MM.1S (cell line): ENCODE measurements at regions not wholly inside any gene's neighbourhood (a gene's known extent, or its start where the extent isn't known, plus 50 kb on each side); places are given as distances from the start of the nearest gene placed in this dataset.
A peak's percentile ranks its signal among the peaks of the same experiment; 100 is the strongest.

Experiments
- DNase-seq: peaks from one replicate; pipeline ENCODE4 v3.0.0-alpha.2; 2015
- H2AFZ ChIP-seq: fragments of 300-600 bp; sonication (generic); 2 replicates; pipeline ENCODE4 v1.6.0; 2016; ENCODE audit warnings: antibody characterized with exemption, low read length
- H3F3A ChIP-seq: fragments of 300-600 bp; sonication (generic); 2 replicates; pipeline ENCODE4 v1.6.1; 2016; ENCODE audit warnings: mild to moderate bottlenecking, antibody characterized with exemption, low read length, moderate library complexity, mixed read lengths; ENCODE audit not compliant: insufficient read depth
- H3K27ac ChIP-seq: fragments of 300-600 bp; sonication (generic); 2 replicates; pipeline ENCODE4 v1.5.1; 2016; ENCODE audit warnings: mild to moderate bottlenecking, low read length
- H3K27me3 ChIP-seq: fragments of 300-600 bp; sonication (generic); replicated peaks from 2 replicates; pipeline ENCODE4 v1.6.0; 2016; ENCODE audit warnings: low read length; ENCODE audit not compliant: insufficient read depth
- H3K36me3 ChIP-seq: fragments of 300-600 bp; sonication (generic); replicated peaks from 2 replicates; pipeline ENCODE4 v1.6.1; 2016; ENCODE audit warnings: mild to moderate bottlenecking, low read length, mixed read lengths; ENCODE audit not compliant: insufficient read depth
- H3K4me1 ChIP-seq: fragments of 300-600 bp; sonication (generic); 2 replicates; pipeline ENCODE4 v1.6.1; 2016; ENCODE audit warnings: low read length, mixed read lengths
- H3K4me2 ChIP-seq: fragments of 300-600 bp; sonication (generic); 2 replicates; pipeline ENCODE4 v1.6.0; 2016; ENCODE audit warnings: low read depth, low read length
- H3K4me3 ChIP-seq: fragments of 300-600 bp; sonication (generic); 2 replicates; pipeline ENCODE4 v1.5.1; 2016; ENCODE audit warnings: low read length, mixed read lengths
- H3K79me2 ChIP-seq: fragments of 300-600 bp; sonication (generic); 2 replicates; pipeline ENCODE4 v1.6.1; 2016; ENCODE audit warnings: mixed run types, low read length, mixed read lengths
- H3K9ac ChIP-seq: fragments of 300-600 bp; sonication (generic); 2 replicates; pipeline ENCODE4 v1.6.1; 2016; ENCODE audit warnings: low read length, mixed read lengths
- H3K9me2 ChIP-seq: fragments of 300-600 bp; sonication (generic); replicated peaks from 2 replicates; pipeline ENCODE4 v1.6.1; 2016; ENCODE audit warnings: mild to moderate bottlenecking, low read length, mixed read lengths; ENCODE audit not compliant: insufficient read depth
- H3K9me3 ChIP-seq: fragments of 300-600 bp; sonication (generic); replicated peaks from 2 replicates; pipeline ENCODE4 v1.6.1; 2016; ENCODE audit warnings: mild to moderate bottlenecking, low read length, mixed read lengths; ENCODE audit not compliant: insufficient read depth
- H4K20me1 ChIP-seq: fragments of 300-600 bp; sonication (generic); 2 replicates; pipeline ENCODE4 v1.6.1; 2016; ENCODE audit warnings: mild to moderate bottlenecking, low read length, moderate library complexity, mixed read lengths; ENCODE audit not compliant: insufficient read depth
- EZH2 ChIP-seq: fragments of 300-600 bp; sonication (generic); optimal IDR thresholded peaks from 2 replicates; pipeline ENCODE3; 2017; ENCODE audit warnings: low read depth, mild to moderate bottlenecking, antibody characterized with exemption, low read length, mixed read lengths
- EZH2phosphoT487 ChIP-seq: fragments of 300-600 bp; sonication (generic); IDR thresholded peaks from 2 replicates; pipeline ENCODE4 v1.6.1; 2018; ENCODE audit warnings: antibody characterized with exemption, low read length
- TF ChIP-seq, protein P1 (sequence below): fragments of 300-600 bp; sonication (generic); IDR thresholded peaks from 2 replicates; pipeline ENCODE4 v1.5.1; 2016; ENCODE audit warnings: antibody characterized with exemption, low read length, mixed read lengths

DNA sequence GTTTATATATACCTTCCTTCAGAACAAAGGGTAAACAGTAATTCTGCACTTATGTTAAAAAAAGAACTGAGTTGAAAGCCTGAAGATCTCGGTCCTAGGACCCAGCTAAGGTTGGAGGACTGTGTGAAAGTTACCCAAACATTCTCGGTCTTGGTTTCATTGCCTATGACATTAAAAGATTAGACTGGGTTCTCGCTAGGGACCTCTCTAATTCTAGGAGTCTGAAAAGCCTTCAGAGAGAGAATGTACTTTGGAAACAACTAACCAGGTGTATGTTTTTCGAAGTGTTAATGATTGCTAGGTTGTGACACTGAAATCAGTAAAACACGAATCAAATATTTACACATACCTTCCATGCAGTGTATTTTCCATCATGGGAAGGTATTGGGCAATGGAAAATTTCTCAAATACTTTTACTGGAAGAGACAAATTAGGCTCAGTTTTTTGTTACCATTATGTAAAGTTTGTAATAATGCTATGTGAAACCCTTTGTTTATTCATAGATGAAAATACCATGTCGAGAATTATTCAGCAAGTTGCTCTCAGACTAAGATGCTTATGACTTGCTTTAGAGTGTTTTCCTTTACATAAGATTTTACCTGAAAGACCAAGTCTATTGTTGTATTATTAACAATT, 113.7 kb upstream of the LOC128125822 start:
- no peaks in the 10 kb centered on the region for H3K27me3 ChIP-seq
- H3K9ac ChIP-seq, result no peak overlapping the region
- H3K4me1 ChIP-seq, result no peaks in the 10 kb centered on the region
- no peak overlapping the region for H3K4me3 ChIP-seq
- no peak overlapping the region for H3K27ac ChIP-seq
- no peaks in the 10 kb centered on the region for H3F3A ChIP-seq
- no peaks in the 10 kb centered on the region for H4K20me1 ChIP-seq
- H3K36me3 ChIP-seq, result no peaks in the 10 kb centered on the region
- TF ChIP-seq, protein P1, sequence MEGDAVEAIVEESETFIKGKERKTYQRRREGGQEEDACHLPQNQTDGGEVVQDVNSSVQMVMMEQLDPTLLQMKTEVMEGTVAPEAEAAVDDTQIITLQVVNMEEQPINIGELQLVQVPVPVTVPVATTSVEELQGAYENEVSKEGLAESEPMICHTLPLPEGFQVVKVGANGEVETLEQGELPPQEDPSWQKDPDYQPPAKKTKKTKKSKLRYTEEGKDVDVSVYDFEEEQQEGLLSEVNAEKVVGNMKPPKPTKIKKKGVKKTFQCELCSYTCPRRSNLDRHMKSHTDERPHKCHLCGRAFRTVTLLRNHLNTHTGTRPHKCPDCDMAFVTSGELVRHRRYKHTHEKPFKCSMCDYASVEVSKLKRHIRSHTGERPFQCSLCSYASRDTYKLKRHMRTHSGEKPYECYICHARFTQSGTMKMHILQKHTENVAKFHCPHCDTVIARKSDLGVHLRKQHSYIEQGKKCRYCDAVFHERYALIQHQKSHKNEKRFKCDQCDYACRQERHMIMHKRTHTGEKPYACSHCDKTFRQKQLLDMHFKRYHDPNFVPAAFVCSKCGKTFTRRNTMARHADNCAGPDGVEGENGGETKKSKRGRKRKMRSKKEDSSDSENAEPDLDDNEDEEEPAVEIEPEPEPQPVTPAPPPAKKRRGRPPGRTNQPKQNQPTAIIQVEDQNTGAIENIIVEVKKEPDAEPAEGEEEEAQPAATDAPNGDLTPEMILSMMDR, result no peak
- TF ChIP-seq EZH2phosphoT487, result no peak
- no peak for TF ChIP-seq EZH2
- DNase-seq, result peak; percentile 28
- no peak overlapping the region for H3K4me2 ChIP-seq
- H2AFZ ChIP-seq, result no peak overlapping the region
- H3K9me2 ChIP-seq, result no peaks in the 10 kb centered on the region
- H3K9me3 ChIP-seq, result no peaks in the 10 kb centered on the region
- no peaks in the 10 kb centered on the region for H3K79me2 ChIP-seq

DNA sequence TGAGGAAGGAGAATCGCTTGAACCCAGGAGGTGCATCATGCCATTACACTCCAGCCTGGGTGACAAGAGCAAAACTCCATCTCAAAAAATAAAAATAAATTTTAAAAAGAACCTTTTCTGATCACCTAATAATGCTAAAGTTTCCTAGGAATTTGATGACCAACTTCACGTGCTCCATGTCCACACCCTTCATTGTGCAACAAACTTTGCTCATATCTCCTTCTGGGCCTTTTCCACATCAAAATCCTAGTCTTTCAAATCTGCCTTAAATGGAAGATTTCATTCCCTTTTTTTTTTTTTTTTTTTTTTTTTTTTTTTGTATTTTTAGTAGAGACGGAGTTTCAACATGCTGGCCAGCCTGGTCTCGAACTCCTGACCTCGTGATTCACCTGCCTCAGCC, 112.5 kb upstream of the LOC128125822 start:
- TF ChIP-seq, protein P1, result no peak
- TF ChIP-seq EZH2phosphoT487 (no peak), EZH2 (no peak)
- Histone ChIP-seq H2AFZ (no peak overlapping the region), H3K79me2 (no peaks in the 10 kb centered on the region), H3K27me3 (no peaks in the 10 kb centered on the region), H3K36me3 (no peaks in the 10 kb centered on the region), H3K4me3 (no peak overlapping the region), H3K9me2 (no peaks in the 10 kb centered on the region), H3K9ac (no peak overlapping the region), H3K4me1 (no peaks in the 10 kb centered on the region), H3F3A (no peaks in the 10 kb centered on the region), H4K20me1 (no peaks in the 10 kb centered on the region), H3K4me2 (no peak overlapping the region), H3K9me3 (no peaks in the 10 kb centered on the region), H3K27ac (no peak overlapping the region)
- no peak for DNase-seq

DNA sequence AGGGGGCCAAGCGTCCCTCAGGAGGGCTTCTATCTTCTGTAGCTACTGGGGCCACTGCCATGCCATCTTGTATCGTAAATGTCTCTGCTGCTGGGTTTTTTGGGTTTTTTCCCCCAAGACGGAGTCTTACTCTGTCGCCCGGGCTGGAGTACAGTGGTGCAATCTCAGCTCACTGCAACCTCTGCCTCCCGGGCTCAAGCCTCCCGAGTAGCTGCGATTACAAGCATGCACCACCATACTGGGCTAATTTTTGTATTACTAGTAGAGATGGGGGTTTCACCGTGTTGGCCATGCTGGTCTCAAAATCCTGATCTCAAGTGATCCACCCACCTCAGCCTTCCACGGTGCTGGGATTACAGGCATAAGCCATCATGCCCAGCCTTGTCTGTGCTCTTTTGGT, 111.3 kb upstream of the LOC128125822 start:
- Histone ChIP-seq H3K9me3 (no peaks in the 10 kb centered on the region), H3K9me2 (no peaks in the 10 kb centered on the region), H3K4me2 (no peak overlapping the region), H3K27me3 (no peaks in the 10 kb centered on the region), H4K20me1 (no peaks in the 10 kb centered on the region), H3K4me1 (no peaks in the 10 kb centered on the region), H3F3A (no peaks in the 10 kb centered on the region), H3K4me3 (no peak overlapping the region), H3K36me3 (no peaks in the 10 kb centered on the region), H2AFZ (no peak overlapping the region), H3K27ac (no peak overlapping the region), H3K9ac (no peak overlapping the region), H3K79me2 (no peaks in the 10 kb centered on the region)
- TF ChIP-seq, protein P1, result no peak
- no peak for TF ChIP-seq EZH2
- no peak for TF ChIP-seq EZH2phosphoT487
- DNase-seq, result no peak
